ENCODE measurements at regions not wholly inside any gene's neighbourhood (a gene's known extent, or its start where the extent isn't known, plus 50 kb on each side); places are given as distances from the start of the nearest gene placed in this dataset.

GRCh38 chr4:138596896-138597295, 354.7 kb upstream of the SLC7A11 start:
- Histone ChIP-seq H3K27me3 (ENCODE audit: control insufficient read depth in 3 of 3, insufficient read depth in 3 of 3, low read length in 2 of 3) (no peaks in the 10 kb centered on the region), H3K9ac (ENCODE audit: insufficient read depth in 1 of 2, low read length in 2 of 2) (no peak overlapping the region), H3K4me3 (no peak overlapping the region), H3K9me3 (ENCODE audit: control insufficient read depth in 4 of 4, insufficient read depth in 3 of 4, low read length in 3 of 4) (peaks cover 0 to 3% (median 0%) of the 10 kb centered on the region in 4 donors), H3K36me3 (ENCODE audit: control insufficient read depth in 4 of 4, insufficient read depth in 4 of 4, low read length in 4 of 4) (no peaks in the 10 kb centered on the region), H3K4me1 (ENCODE audit: control insufficient read depth in 5 of 5, insufficient read depth in 5 of 5, low read length in 5 of 5) (peaks cover 0 to 15% (median 6%) of the 10 kb centered on the region in 5 donors), H3K27ac (ENCODE audit: low read depth in 1 of 2, low read length in 1 of 2) (no peak overlapping the region)
- WGBS, 2 donors, result 61 to 62% methylated on average over 2 of the region's 2 CpGs
- DNase-seq (no peak), ATAC-seq (ENCODE audit: insufficient read depth, low FRiP score) (no peak)
- no peak for TF ChIP-seq CTCF (IDR thresholded peaks at IDR 0.05; ENCODE audit: control extremely low read depth, extremely low read depth)

DNA sequence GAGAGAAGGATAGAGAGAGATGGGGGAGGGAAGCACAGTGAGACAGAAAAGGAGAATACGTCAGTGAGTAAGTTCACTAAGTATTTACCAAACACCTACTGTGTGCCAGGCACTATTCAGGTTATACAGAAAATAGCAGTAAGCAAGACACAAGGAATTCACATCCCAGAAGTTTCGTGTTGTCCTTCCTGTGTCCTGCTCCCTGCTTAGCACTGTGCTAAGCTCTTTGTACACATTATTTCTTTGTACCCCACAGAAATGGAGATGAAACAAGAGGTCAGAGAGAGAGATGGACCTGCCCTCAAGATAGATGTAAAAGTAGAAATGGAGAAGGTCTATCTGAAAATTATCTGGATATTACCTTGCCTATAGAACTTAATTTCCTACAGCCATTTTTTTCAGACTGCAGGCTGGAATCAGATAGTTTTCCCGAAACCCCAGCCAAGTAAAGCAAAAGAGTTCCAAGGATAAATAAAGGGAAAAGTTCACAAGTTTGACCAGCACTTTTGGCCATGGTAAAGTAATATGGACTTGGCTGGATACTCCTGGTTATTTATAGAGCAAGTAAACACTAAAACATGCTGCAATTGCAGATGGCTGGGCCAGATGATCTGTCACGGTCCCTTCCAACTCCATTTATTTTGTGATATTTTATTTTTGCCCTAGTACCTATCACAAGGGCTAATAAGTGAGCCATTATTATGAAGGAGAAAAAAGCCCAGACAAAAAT, 353.7 kb upstream of the SLC7A11 start:
- no peak overlapping the region for H3K9ac ChIP-seq (ENCODE audit: insufficient read depth in 1 of 2, low read length in 2 of 2)
- H3K27me3 ChIP-seq (ENCODE audit: control insufficient read depth in 3 of 3, insufficient read depth in 3 of 3, low read length in 2 of 3), result no peaks in the 10 kb centered on the region
- H3K4me3 ChIP-seq, result no peak overlapping the region
- DNase-seq (peak; percentile 32 to 94 (median 87)), ATAC-seq (ENCODE audit: insufficient read depth, low FRiP score) (no peak)
- H3K9me3 ChIP-seq (ENCODE audit: control insufficient read depth in 4 of 4, insufficient read depth in 3 of 4, low read length in 3 of 4), result no peaks in the 10 kb centered on the region
- peaks cover 0 to 15% (median 6%) of the 10 kb centered on the region in 5 donors for H3K4me1 ChIP-seq (ENCODE audit: control insufficient read depth in 5 of 5, insufficient read depth in 5 of 5, low read length in 5 of 5)
- H3K36me3 ChIP-seq (ENCODE audit: control insufficient read depth in 4 of 4, insufficient read depth in 4 of 4, low read length in 4 of 4), result no peaks in the 10 kb centered on the region
- no peak overlapping the region for H3K27ac ChIP-seq (ENCODE audit: low read depth in 1 of 2, low read length in 1 of 2)
- WGBS, 2 donors, result 71 to 85% methylated on average over 4 of the region's 4 CpGs
- TF ChIP-seq CTCF (IDR thresholded peaks at IDR 0.05; ENCODE audit: control extremely low read depth, extremely low read depth), result no peak

DNA sequence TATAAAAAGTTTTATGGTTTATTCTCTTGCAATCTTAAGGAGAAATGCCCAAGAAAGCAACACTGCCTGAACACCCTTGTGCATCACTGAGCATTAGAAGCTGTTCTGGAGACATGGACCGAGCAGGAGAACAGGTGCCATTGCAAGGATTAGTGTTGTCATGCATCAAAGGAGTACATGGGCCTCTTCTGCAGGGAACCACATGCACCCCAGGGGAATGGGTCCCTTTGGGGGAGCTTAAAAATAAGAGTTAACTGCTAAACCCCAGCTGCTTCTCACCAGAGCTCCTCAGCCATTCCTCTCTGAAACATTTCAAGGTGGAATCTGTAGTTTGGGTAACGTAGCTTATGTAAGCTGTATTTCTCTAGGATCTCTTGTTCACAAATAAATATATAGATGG, 353.0 kb upstream of the SLC7A11 start:
- TF ChIP-seq CTCF (IDR thresholded peaks at IDR 0.05; ENCODE audit: control extremely low read depth, extremely low read depth), result no peak
- ATAC-seq (ENCODE audit: insufficient read depth, low FRiP score), result no peak
- no peak for DNase-seq
- Histone ChIP-seq H3K4me1 (ENCODE audit: control insufficient read depth in 5 of 5, insufficient read depth in 5 of 5, low read length in 5 of 5) (peaks cover 0 to 15% (median 6%) of the 10 kb centered on the region in 5 donors), H3K36me3 (ENCODE audit: control insufficient read depth in 4 of 4, insufficient read depth in 4 of 4, low read length in 4 of 4) (no peaks in the 10 kb centered on the region), H3K27ac (ENCODE audit: low read depth in 1 of 2, low read length in 1 of 2) (no peak overlapping the region), H3K9ac (ENCODE audit: insufficient read depth in 1 of 2, low read length in 2 of 2) (no peak overlapping the region), H3K4me3 (no peak overlapping the region), H3K9me3 (ENCODE audit: control insufficient read depth in 4 of 4, insufficient read depth in 3 of 4, low read length in 3 of 4) (no peaks in the 10 kb centered on the region), H3K27me3 (ENCODE audit: control insufficient read depth in 3 of 3, insufficient read depth in 3 of 3, low read length in 2 of 3) (no peaks in the 10 kb centered on the region)
- WGBS, 2 donors, result 94 to 95% methylated on average over 2 of the region's 2 CpGs

DNA sequence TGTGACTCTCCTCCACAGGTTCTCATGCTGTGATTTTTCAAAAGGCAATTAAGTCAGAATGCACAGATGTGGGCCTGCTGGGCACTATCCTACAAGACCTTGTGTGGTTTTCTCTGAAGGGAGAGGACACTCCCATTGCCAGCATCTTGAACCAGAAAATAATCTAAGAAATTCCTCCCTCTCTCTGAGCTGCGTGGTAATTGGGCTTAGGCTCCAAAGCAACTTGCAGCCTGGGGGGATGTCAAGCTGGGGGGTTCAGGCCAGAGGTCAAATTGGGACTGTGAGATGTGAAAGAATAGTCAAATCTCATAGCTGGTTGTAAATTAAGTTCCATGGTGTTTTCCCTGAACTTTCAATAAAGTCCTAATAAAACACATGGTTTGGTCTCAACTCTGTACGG, 350.6 kb upstream of the SLC7A11 start:
- Histone ChIP-seq H3K4me1 (ENCODE audit: control insufficient read depth in 5 of 5, insufficient read depth in 5 of 5, low read length in 5 of 5) (peaks cover 0 to 15% (median 6%) of the 10 kb centered on the region in 5 donors), H3K4me3 (no peak overlapping the region), H3K27me3 (ENCODE audit: control insufficient read depth in 3 of 3, insufficient read depth in 3 of 3, low read length in 2 of 3) (no peaks in the 10 kb centered on the region), H3K36me3 (ENCODE audit: control insufficient read depth in 4 of 4, insufficient read depth in 4 of 4, low read length in 4 of 4) (no peaks in the 10 kb centered on the region), H3K9me3 (ENCODE audit: control insufficient read depth in 4 of 4, insufficient read depth in 3 of 4, low read length in 3 of 4) (no peaks in the 10 kb centered on the region), H3K27ac (ENCODE audit: low read depth in 1 of 2, low read length in 1 of 2) (no peak overlapping the region), H3K9ac (ENCODE audit: insufficient read depth in 1 of 2, low read length in 2 of 2) (no peak overlapping the region)
- 88% methylated on average over 2 of the region's 2 CpGs for WGBS, 2 donors
- ATAC-seq (ENCODE audit: insufficient read depth, low FRiP score) (no peak), DNase-seq (no peak)
- TF ChIP-seq CTCF (IDR thresholded peaks at IDR 0.05; ENCODE audit: control extremely low read depth, extremely low read depth), result no peak
